HG02943 (cell line): ENCODE measurements at regions not wholly inside any gene's neighbourhood (a gene's known extent, or its start where the extent isn't known, plus 50 kb on each side); places are given as distances from the start of the nearest gene placed in this dataset.

Source experiments
- ATAC-seq: cut with Tn5 transposase; IDR thresholded peaks from one replicate; pipeline ENCODE4 v1.9.1; 2021; ENCODE audit warnings: mild to moderate bottlenecking, low read depth, moderate library complexity; ENCODE audit not compliant: unreplicated experiment

GRCh38 chr3:117348884-117349283 lies 639.3 kb downstream of the TUSC7 start:
- no peak for ATAC-seq

GRCh38 chr3:117349566-117349965 lies 640.0 kb downstream of the TUSC7 start:
- no peak for ATAC-seq

- no peak for ATAC-seq
These were observed 640.8 kb downstream of the TUSC7 start for GRCh38 chr3:117350371-117350770.

- no peak for ATAC-seq
These were observed 646.0 kb downstream of the TUSC7 start for GRCh38 chr3:117355566-117355965.

- no peak for ATAC-seq
These were observed 646.6 kb downstream of the TUSC7 start for GRCh38 chr3:117356091-117356705.

GRCh38 chr3:117358717-117359314 lies 649.2 kb downstream of the TUSC7 start:
- no peak for ATAC-seq

GRCh38 chr3:117366574-117366973 lies 657.0 kb downstream of the TUSC7 start:
- ATAC-seq = no peak

- no peak for ATAC-seq
These were observed 658.3 kb downstream of the TUSC7 start for GRCh38 chr3:117367861-117368260.

GRCh38 chr3:117380631-117381030 lies 671.1 kb downstream of the TUSC7 start:
- no peak for ATAC-seq

- no peak for ATAC-seq
These were observed 683.5 kb downstream of the TUSC7 start for GRCh38 chr3:117393119-117393518.

GRCh38 chr3:117398141-117398899 lies 688.7 kb downstream of the TUSC7 start:
- ATAC-seq = no peak

GRCh38 chr3:117399311-117400078 lies 689.9 kb downstream of the TUSC7 start:
- no peak for ATAC-seq

- no peak for ATAC-seq
These were observed 690.7 kb downstream of the TUSC7 start for GRCh38 chr3:117400303-117400702.

- ATAC-seq = no peak
These were observed 694.6 kb downstream of the TUSC7 start for GRCh38 chr3:117404141-117404540.

- no peak for ATAC-seq
These were observed 695.2 kb downstream of the TUSC7 start for GRCh38 chr3:117404730-117405129.

- no peak for ATAC-seq
These were observed 695.8 kb downstream of the TUSC7 start for GRCh38 chr3:117405359-117405758.

- no peak for ATAC-seq
These were observed 697.7 kb downstream of the TUSC7 start for GRCh38 chr3:117407317-117407716.

GRCh38 chr3:117408811-117409210 lies 699.2 kb downstream of the TUSC7 start:
- no peak for ATAC-seq

GRCh38 chr3:117409256-117409655 lies 699.7 kb downstream of the TUSC7 start:
- no peak for ATAC-seq

GRCh38 chr3:117409701-117410459 lies 700.3 kb downstream of the TUSC7 start:
- ATAC-seq = no peak
